ENCODE measurements at regions not wholly inside any gene's neighbourhood (a gene's known extent, or its start where the extent isn't known, plus 50 kb on each side); places are given as distances from the start of the nearest gene placed in this dataset.

GRCh38 chr22:27676545-27677213, 124.9 kb downstream of the MN1 start:
- no peak overlapping the region for H3K4me2 ChIP-seq (ENCODE audit: insufficient read depth, insufficient read length, low read length)
- no peak overlapping the region for H2BK5ac ChIP-seq (ENCODE audit: insufficient read length, low read length)
- TF ChIP-seq, protein P1, sequence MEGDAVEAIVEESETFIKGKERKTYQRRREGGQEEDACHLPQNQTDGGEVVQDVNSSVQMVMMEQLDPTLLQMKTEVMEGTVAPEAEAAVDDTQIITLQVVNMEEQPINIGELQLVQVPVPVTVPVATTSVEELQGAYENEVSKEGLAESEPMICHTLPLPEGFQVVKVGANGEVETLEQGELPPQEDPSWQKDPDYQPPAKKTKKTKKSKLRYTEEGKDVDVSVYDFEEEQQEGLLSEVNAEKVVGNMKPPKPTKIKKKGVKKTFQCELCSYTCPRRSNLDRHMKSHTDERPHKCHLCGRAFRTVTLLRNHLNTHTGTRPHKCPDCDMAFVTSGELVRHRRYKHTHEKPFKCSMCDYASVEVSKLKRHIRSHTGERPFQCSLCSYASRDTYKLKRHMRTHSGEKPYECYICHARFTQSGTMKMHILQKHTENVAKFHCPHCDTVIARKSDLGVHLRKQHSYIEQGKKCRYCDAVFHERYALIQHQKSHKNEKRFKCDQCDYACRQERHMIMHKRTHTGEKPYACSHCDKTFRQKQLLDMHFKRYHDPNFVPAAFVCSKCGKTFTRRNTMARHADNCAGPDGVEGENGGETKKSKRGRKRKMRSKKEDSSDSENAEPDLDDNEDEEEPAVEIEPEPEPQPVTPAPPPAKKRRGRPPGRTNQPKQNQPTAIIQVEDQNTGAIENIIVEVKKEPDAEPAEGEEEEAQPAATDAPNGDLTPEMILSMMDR (conservative IDR thresholded peaks at IDR 0.05), result no peak
- H3K79me1 ChIP-seq (ENCODE audit: insufficient read depth, low read depth, low read length, poor library complexity, severe bottlenecking), result no peaks in the 10 kb centered on the region
- no CpG with 5 or more reads among the region's 4 CpGs for WGBS (ENCODE audit: extremely low coverage, insufficient read length, low lambda C conversion rate)
- no peak overlapping the region for H3K4me3 Mint-ChIP-seq
- no peak overlapping the region for H3K27ac Mint-ChIP-seq
- H3T11ph ChIP-seq (ENCODE audit: low read length), result no peak overlapping the region
- no peaks in the 10 kb centered on the region; a peak in 1 of 5 replicates for H3K9me3 Mint-ChIP-seq
- H3K56ac ChIP-seq (ENCODE audit: insufficient read length, low read depth, low read length), result no peak overlapping the region
- no peak overlapping the region for H2BK15ac ChIP-seq (ENCODE audit: low read depth, low read length)
- H3K23me2 ChIP-seq (ENCODE audit: insufficient read length, low read depth, low read length, poor library complexity, severe bottlenecking), result no peaks in the 10 kb centered on the region
- peaks cover 28 to 40% of the 10 kb centered on the region in 2 experiments for H3K4me1 Mint-ChIP-seq
- H4K5ac ChIP-seq (ENCODE audit: insufficient read length, low read depth, low read length), result no peak overlapping the region
- peaks cover 0 to 20% (median 15%) of the 10 kb centered on the region in 3 experiments; a peak in 4 of 7 replicates for H3K36me3 Mint-ChIP-seq (ENCODE audit: insufficient read depth in 1 of 3, low read depth in 3 of 3)
- no peak overlapping the region for H3K9ac ChIP-seq (ENCODE audit: extremely low read depth, insufficient read length, low read length)
- no peak overlapping the region for H4K8ac ChIP-seq (replicated peaks; ENCODE audit: insufficient read length, low read depth, low read length)
- H4K91ac ChIP-seq (ENCODE audit: insufficient read length, low read depth, low read length), result no peak overlapping the region
- no peak overlapping the region for H3K18ac ChIP-seq (ENCODE audit: insufficient read length, low read depth, low read length)
- H3K27me3 Mint-ChIP-seq (ENCODE audit: low read depth), result no peaks in the 10 kb centered on the region
- H3K27me3 ChIP-seq (ENCODE audit: insufficient read depth, low read length), result no peaks in the 10 kb centered on the region
- no peaks in the 10 kb centered on the region; the same call in 1 of the 2 replicates for H3K79me2 ChIP-seq (ENCODE audit: insufficient read depth, low read length)
- no peak overlapping the region for H2BK20ac ChIP-seq (ENCODE audit: low read depth, low read length, poor library complexity, severe bottlenecking)
- H2AFZ ChIP-seq (ENCODE audit: low read length), result no peak overlapping the region
- no peak for DNase-seq
- H3K23ac ChIP-seq (ENCODE audit: insufficient read length, low read depth, low read length), result no peak overlapping the region
- no peak overlapping the region for H2BK120ac ChIP-seq (ENCODE audit: low read depth, low read length, poor library complexity, severe bottlenecking)
- no peak overlapping the region for H3K27ac ChIP-seq (ENCODE audit: insufficient read length, low read depth, low read length)
- peaks cover 2% of the 10 kb centered on the region for H4K20me1 ChIP-seq (ENCODE audit: control insufficient read depth, insufficient read depth, insufficient read length)
- no peak overlapping the region for H2AK5ac ChIP-seq (ENCODE audit: insufficient read length, low read length)
- H3K14ac ChIP-seq (ENCODE audit: insufficient read depth, low read length), result no peak overlapping the region
- H3K4ac ChIP-seq (ENCODE audit: low read depth, low read length), result no peak overlapping the region
- H3K4me1 ChIP-seq (ENCODE audit: insufficient read depth, low read length), result peaks cover 5% of the 10 kb centered on the region; the same call in 1 of the 2 replicates
- H2BK12ac ChIP-seq (ENCODE audit: insufficient read length, low read depth, low read length), result no peak overlapping the region
- H3K9me3 ChIP-seq (ENCODE audit: control insufficient read depth, low read depth, low read length), result no peaks in the 10 kb centered on the region
